MM.1S (cell line): ENCODE measurements at regions not wholly inside any gene's neighbourhood (a gene's known extent, or its start where the extent isn't known, plus 50 kb on each side); places are given as distances from the start of the nearest gene placed in this dataset.

Experiments
- DNase-seq: peaks from one replicate; pipeline ENCODE4 v3.0.0-alpha.2; 2015
- H2AFZ ChIP-seq: fragments of 300-600 bp; sonication (generic); 2 replicates; pipeline ENCODE4 v1.6.0; 2016; ENCODE audit warnings: antibody characterized with exemption, low read length
- H3F3A ChIP-seq: fragments of 300-600 bp; sonication (generic); 2 replicates; pipeline ENCODE4 v1.6.1; 2016; ENCODE audit warnings: mild to moderate bottlenecking, antibody characterized with exemption, low read length, moderate library complexity, mixed read lengths; ENCODE audit not compliant: insufficient read depth
- H3K27ac ChIP-seq: fragments of 300-600 bp; sonication (generic); 2 replicates; pipeline ENCODE4 v1.5.1; 2016; ENCODE audit warnings: mild to moderate bottlenecking, low read length
- H3K27me3 ChIP-seq: fragments of 300-600 bp; sonication (generic); replicated peaks from 2 replicates; pipeline ENCODE4 v1.6.0; 2016; ENCODE audit warnings: low read length; ENCODE audit not compliant: insufficient read depth
- H3K36me3 ChIP-seq: fragments of 300-600 bp; sonication (generic); replicated peaks from 2 replicates; pipeline ENCODE4 v1.6.1; 2016; ENCODE audit warnings: mild to moderate bottlenecking, low read length, mixed read lengths; ENCODE audit not compliant: insufficient read depth
- H3K4me1 ChIP-seq: fragments of 300-600 bp; sonication (generic); 2 replicates; pipeline ENCODE4 v1.6.1; 2016; ENCODE audit warnings: low read length, mixed read lengths
- H3K4me2 ChIP-seq: fragments of 300-600 bp; sonication (generic); 2 replicates; pipeline ENCODE4 v1.6.0; 2016; ENCODE audit warnings: low read depth, low read length
- H3K4me3 ChIP-seq: fragments of 300-600 bp; sonication (generic); 2 replicates; pipeline ENCODE4 v1.5.1; 2016; ENCODE audit warnings: low read length, mixed read lengths
- H3K79me2 ChIP-seq: fragments of 300-600 bp; sonication (generic); 2 replicates; pipeline ENCODE4 v1.6.1; 2016; ENCODE audit warnings: mixed run types, low read length, mixed read lengths
- H3K9ac ChIP-seq: fragments of 300-600 bp; sonication (generic); 2 replicates; pipeline ENCODE4 v1.6.1; 2016; ENCODE audit warnings: low read length, mixed read lengths
- H3K9me2 ChIP-seq: fragments of 300-600 bp; sonication (generic); replicated peaks from 2 replicates; pipeline ENCODE4 v1.6.1; 2016; ENCODE audit warnings: mild to moderate bottlenecking, low read length, mixed read lengths; ENCODE audit not compliant: insufficient read depth
- H3K9me3 ChIP-seq: fragments of 300-600 bp; sonication (generic); replicated peaks from 2 replicates; pipeline ENCODE4 v1.6.1; 2016; ENCODE audit warnings: mild to moderate bottlenecking, low read length, mixed read lengths; ENCODE audit not compliant: insufficient read depth
- H4K20me1 ChIP-seq: fragments of 300-600 bp; sonication (generic); 2 replicates; pipeline ENCODE4 v1.6.1; 2016; ENCODE audit warnings: mild to moderate bottlenecking, low read length, moderate library complexity, mixed read lengths; ENCODE audit not compliant: insufficient read depth
- CTCF ChIP-seq: fragments of 300-600 bp; sonication (generic); IDR thresholded peaks from 2 replicates; pipeline ENCODE4 v1.5.1; 2016; ENCODE audit warnings: antibody characterized with exemption, low read length, mixed read lengths
- EZH2 ChIP-seq: fragments of 300-600 bp; sonication (generic); optimal IDR thresholded peaks from 2 replicates; pipeline ENCODE3; 2017; ENCODE audit warnings: low read depth, mild to moderate bottlenecking, antibody characterized with exemption, low read length, mixed read lengths
- EZH2phosphoT487 ChIP-seq: fragments of 300-600 bp; sonication (generic); IDR thresholded peaks from 2 replicates; pipeline ENCODE4 v1.6.1; 2018; ENCODE audit warnings: antibody characterized with exemption, low read length

GRCh38 chr12:125491553-125491952, 426.3 kb downstream of the AACS start:
- Histone ChIP-seq H3K79me2 (no peaks in the 10 kb centered on the region), H2AFZ (no peak overlapping the region), H3K4me1 (no peaks in the 10 kb centered on the region), H3K4me3 (no peak overlapping the region), H3K27ac (no peak overlapping the region), H3K27me3 (no peaks in the 10 kb centered on the region), H3K36me3 (no peaks in the 10 kb centered on the region), H3K9me3 (no peaks in the 10 kb centered on the region), H3K4me2 (no peak overlapping the region), H4K20me1 (no peaks in the 10 kb centered on the region), H3K9me2 (no peaks in the 10 kb centered on the region), H3F3A (no peaks in the 10 kb centered on the region), H3K9ac (no peak overlapping the region)
- DNase-seq = no peak
- TF ChIP-seq EZH2phosphoT487 (no peak), EZH2 (no peak), CTCF (no peak)

- Histone ChIP-seq H4K20me1 (no peaks in the 10 kb centered on the region), H3K9me3 (no peaks in the 10 kb centered on the region), H3K79me2 (no peaks in the 10 kb centered on the region), H3K9ac (no peak overlapping the region), H3K27ac (no peak overlapping the region), H3K36me3 (no peaks in the 10 kb centered on the region), H3K27me3 (no peaks in the 10 kb centered on the region), H3K9me2 (no peaks in the 10 kb centered on the region), H3F3A (no peaks in the 10 kb centered on the region), H3K4me3 (no peak overlapping the region), H3K4me2 (no peak overlapping the region), H2AFZ (no peak overlapping the region), H3K4me1 (no peaks in the 10 kb centered on the region)
- TF ChIP-seq EZH2phosphoT487 = no peak
- no peak for TF ChIP-seq CTCF
- no peak for TF ChIP-seq EZH2
- DNase-seq = no peak
Measured at GRCh38 chr12:125492354-125493270, 427.4 kb downstream of the AACS start.

- H3F3A ChIP-seq = no peaks in the 10 kb centered on the region
- H3K4me1 ChIP-seq = no peaks in the 10 kb centered on the region
- H3K36me3 ChIP-seq = no peaks in the 10 kb centered on the region
- no peaks in the 10 kb centered on the region for H3K79me2 ChIP-seq
- no peak overlapping the region for H3K4me3 ChIP-seq
- H2AFZ ChIP-seq = no peak overlapping the region
- H3K9ac ChIP-seq = no peak overlapping the region
- no peaks in the 10 kb centered on the region for H3K9me3 ChIP-seq
- no peaks in the 10 kb centered on the region for H3K27me3 ChIP-seq
- H3K27ac ChIP-seq = no peak overlapping the region
- no peak for DNase-seq
- H3K9me2 ChIP-seq = no peaks in the 10 kb centered on the region
- H4K20me1 ChIP-seq = no peaks in the 10 kb centered on the region
- no peak overlapping the region for H3K4me2 ChIP-seq
- TF ChIP-seq EZH2phosphoT487 = no peak
Measured at GRCh38 chr12:125493704-125494308, 428.6 kb downstream of the AACS start.

GRCh38 chr12:125503128-125503527, 437.9 kb downstream of the AACS start:
- no peaks in the 10 kb centered on the region for H3K4me1 ChIP-seq
- no peak for TF ChIP-seq EZH2
- no peak for TF ChIP-seq EZH2phosphoT487
- no peak for TF ChIP-seq CTCF
- H3K27ac ChIP-seq = no peak overlapping the region
- H4K20me1 ChIP-seq = no peaks in the 10 kb centered on the region
- H3K79me2 ChIP-seq = no peaks in the 10 kb centered on the region
- H3K9me3 ChIP-seq = no peaks in the 10 kb centered on the region
- H3K4me3 ChIP-seq = no peak overlapping the region
- DNase-seq = no peak
- no peaks in the 10 kb centered on the region for H3K9me2 ChIP-seq
- H3F3A ChIP-seq = no peaks in the 10 kb centered on the region
- no peak overlapping the region for H3K4me2 ChIP-seq
- no peaks in the 10 kb centered on the region for H3K36me3 ChIP-seq
- H3K9ac ChIP-seq = no peak overlapping the region
- no peaks in the 10 kb centered on the region for H3K27me3 ChIP-seq
- H2AFZ ChIP-seq = no peak overlapping the region
